ENCODE measurements at regions not wholly inside any gene's neighbourhood (a gene's known extent, or its start where the extent isn't known, plus 50 kb on each side); places are given as distances from the start of the nearest gene placed in this dataset.
A peak's percentile ranks its signal among the peaks of the same experiment; 100 is the strongest.

GRCh38 chr7:92917230-92917629, 80.9 kb upstream of the CDK6 start:
- peaks cover 0 to 12% (median 5%) of the 10 kb centered on the region in 3 donors for H3K4me1 ChIP-seq
- H3K36me3 ChIP-seq: no peaks in the 10 kb centered on the region
- H3K9me3 ChIP-seq: no peaks in the 10 kb centered on the region
- no peak overlapping the region for H3K4me3 ChIP-seq
- no peak for ATAC-seq
- H3K27me3 ChIP-seq: no peaks in the 10 kb centered on the region
- peak overlapping the region in 2 of 4 donors; percentile 27 to 43 for H3K27ac ChIP-seq
- TF ChIP-seq POLR2AphosphoS5 (IDR thresholded peaks at IDR 0.05) (no peak), CTCF (IDR thresholded peaks at IDR 0.05) (no peak), EP300 (IDR thresholded peaks at IDR 0.05) (no peak), POLR2A (IDR thresholded peaks at IDR 0.05) (no peak)

GRCh38 chr7:92916770-92917224, 80.4 kb upstream of the CDK6 start:
- no peaks in the 10 kb centered on the region for H3K9me3 ChIP-seq
- no peak for ATAC-seq
- no peak overlapping the region for H3K4me3 ChIP-seq
- WGBS, 2 donors (ENCODE audit: low coverage in 1 of 2): 18 to 23% methylated on average over 2 to 3 of the region's 3 CpGs
- TF ChIP-seq CTCF (IDR thresholded peaks at IDR 0.05) (no peak), EP300 (IDR thresholded peaks at IDR 0.05) (no peak)
- H3K36me3 ChIP-seq: no peaks in the 10 kb centered on the region
- H3K27ac ChIP-seq: peak overlapping the region in 2 of 4 donors; percentile 27 to 43
- H3K4me1 ChIP-seq: peaks cover 0 to 12% (median 5%) of the 10 kb centered on the region in 3 donors
- no peaks in the 10 kb centered on the region for H3K27me3 ChIP-seq

- H3K4me1 ChIP-seq: peaks cover 0 to 12% (median 5%) of the 10 kb centered on the region in 3 donors
- no peaks in the 10 kb centered on the region for H3K36me3 ChIP-seq
- no peaks in the 10 kb centered on the region for H3K27me3 ChIP-seq
- WGBS, 2 donors (ENCODE audit: low coverage in 1 of 2): 97 to 98% methylated on average over 3 of the region's 3 CpGs
- no peaks in the 10 kb centered on the region for H3K9me3 ChIP-seq
- no peak overlapping the region for H3K27ac ChIP-seq
- ATAC-seq: no peak
- TF ChIP-seq POLR2AphosphoS5 (IDR thresholded peaks at IDR 0.05) (no peak), POLR2A (IDR thresholded peaks at IDR 0.05) (no peak), CTCF (IDR thresholded peaks at IDR 0.05) (no peak), EP300 (IDR thresholded peaks at IDR 0.05) (no peak)
- no peak overlapping the region for H3K4me3 ChIP-seq
Observed at GRCh38 chr7:92915348-92915747, 79.0 kb upstream of the CDK6 start.

- no peak overlapping the region for H3K27ac ChIP-seq
- H3K36me3 ChIP-seq: no peaks in the 10 kb centered on the region
- no peak overlapping the region for H3K4me3 ChIP-seq
- H3K27me3 ChIP-seq: no peaks in the 10 kb centered on the region
- TF ChIP-seq POLR2A (IDR thresholded peaks at IDR 0.05): no peak
- TF ChIP-seq EP300 (IDR thresholded peaks at IDR 0.05): no peak
- no peak for TF ChIP-seq CTCF (IDR thresholded peaks at IDR 0.05)
- no peak for TF ChIP-seq POLR2AphosphoS5 (IDR thresholded peaks at IDR 0.05)
- no peaks in the 10 kb centered on the region for H3K9me3 ChIP-seq
- ATAC-seq: no peak
- peaks cover 0 to 12% (median 5%) of the 10 kb centered on the region in 3 donors for H3K4me1 ChIP-seq
- WGBS, 2 donors (ENCODE audit: low coverage in 1 of 2): 54 to 79% methylated on average over 2 of the region's 2 CpGs
Observed at GRCh38 chr7:92914645-92915044, 78.3 kb upstream of the CDK6 start.

GRCh38 chr7:92913849-92914248, 77.5 kb upstream of the CDK6 start:
- no peak for TF ChIP-seq POLR2A (IDR thresholded peaks at IDR 0.05)
- no peak for TF ChIP-seq POLR2AphosphoS5 (IDR thresholded peaks at IDR 0.05)
- TF ChIP-seq CTCF (IDR thresholded peaks at IDR 0.05): no peak
- TF ChIP-seq EP300 (IDR thresholded peaks at IDR 0.05): no peak
- Histone ChIP-seq H3K4me1 (peaks cover 0 to 12% (median 5%) of the 10 kb centered on the region in 3 donors), H3K4me3 (no peak overlapping the region), H3K9me3 (no peaks in the 10 kb centered on the region), H3K27me3 (no peaks in the 10 kb centered on the region), H3K36me3 (no peaks in the 10 kb centered on the region), H3K27ac (no peak overlapping the region)
- 93 to 95% methylated on average over 2 to 3 of the region's 3 CpGs for WGBS, 2 donors (ENCODE audit: low coverage in 1 of 2)
- ATAC-seq: no peak
